ENCODE measurements at regions not wholly inside any gene's neighbourhood (a gene's known extent, or its start where the extent isn't known, plus 50 kb on each side); places are given as distances from the start of the nearest gene placed in this dataset.

- DNase-seq (ENCODE audit: low spot score, unreplicated experiment), result no peak
- no peaks in the 10 kb centered on the region for H3K27me3 Mint-ChIP-seq
- TF ChIP-seq CTCF (IDR thresholded peaks at IDR 0.05; ENCODE audit: unreplicated experiment), result no peak
- no peaks in the 10 kb centered on the region for H3K9me3 Mint-ChIP-seq (ENCODE audit: low read depth)
- no peak overlapping the region for H3K27ac Mint-ChIP-seq
- H3K4me3 Mint-ChIP-seq (ENCODE audit: low read depth), result no peak overlapping the region
- H3K36me3 Mint-ChIP-seq (ENCODE audit: insufficient read depth), result no peaks in the 10 kb centered on the region
- no peaks in the 10 kb centered on the region for H3K4me1 Mint-ChIP-seq (ENCODE audit: low read depth)
Observed at GRCh38 chr2:48851161-48851560, 95.6 kb upstream of the LHCGR start.

- H3K4me1 Mint-ChIP-seq (ENCODE audit: low read depth), result no peaks in the 10 kb centered on the region
- no peaks in the 10 kb centered on the region for H3K36me3 Mint-ChIP-seq (ENCODE audit: insufficient read depth)
- no peak overlapping the region for H3K27ac Mint-ChIP-seq
- no peak overlapping the region for H3K4me3 Mint-ChIP-seq (ENCODE audit: low read depth)
- no peak for TF ChIP-seq CTCF (IDR thresholded peaks at IDR 0.05; ENCODE audit: unreplicated experiment)
- DNase-seq (ENCODE audit: low spot score, unreplicated experiment), result no peak
- H3K27me3 Mint-ChIP-seq, result no peaks in the 10 kb centered on the region
- no peaks in the 10 kb centered on the region for H3K9me3 Mint-ChIP-seq (ENCODE audit: low read depth)
Observed at GRCh38 chr2:48849770-48850169, 94.2 kb upstream of the LHCGR start.

- H3K4me3 Mint-ChIP-seq (ENCODE audit: low read depth), result no peak overlapping the region
- H3K36me3 Mint-ChIP-seq (ENCODE audit: insufficient read depth), result no peaks in the 10 kb centered on the region
- H3K27me3 Mint-ChIP-seq, result no peaks in the 10 kb centered on the region
- DNase-seq (ENCODE audit: low spot score, unreplicated experiment), result no peak
- TF ChIP-seq CTCF (IDR thresholded peaks at IDR 0.05; ENCODE audit: unreplicated experiment), result no peak
- no peaks in the 10 kb centered on the region for H3K4me1 Mint-ChIP-seq (ENCODE audit: low read depth)
- H3K27ac Mint-ChIP-seq, result no peak overlapping the region
- no peaks in the 10 kb centered on the region for H3K9me3 Mint-ChIP-seq (ENCODE audit: low read depth)
Observed at GRCh38 chr2:48845684-48846083, 90.2 kb upstream of the LHCGR start.

GRCh38 chr2:48844417-48845155, 89.1 kb upstream of the LHCGR start:
- Mint-ChIP-seq H3K4me3 (ENCODE audit: low read depth) (no peak overlapping the region), H3K36me3 (ENCODE audit: insufficient read depth) (no peaks in the 10 kb centered on the region), H3K9me3 (ENCODE audit: low read depth) (no peaks in the 10 kb centered on the region), H3K27ac (no peak overlapping the region), H3K27me3 (no peaks in the 10 kb centered on the region), H3K4me1 (ENCODE audit: low read depth) (no peaks in the 10 kb centered on the region)
- no peak for TF ChIP-seq CTCF (IDR thresholded peaks at IDR 0.05; ENCODE audit: unreplicated experiment)
- DNase-seq (ENCODE audit: low spot score, unreplicated experiment), result no peak

- no peaks in the 10 kb centered on the region for H3K4me1 Mint-ChIP-seq (ENCODE audit: low read depth)
- peaks cover 4% of the 10 kb centered on the region for H3K9me3 Mint-ChIP-seq (ENCODE audit: low read depth)
- no peaks in the 10 kb centered on the region for H3K27me3 Mint-ChIP-seq
- TF ChIP-seq CTCF (IDR thresholded peaks at IDR 0.05; ENCODE audit: unreplicated experiment), result no peak
- no peak overlapping the region for H3K4me3 Mint-ChIP-seq (ENCODE audit: low read depth)
- DNase-seq (ENCODE audit: low spot score, unreplicated experiment), result no peak
- H3K27ac Mint-ChIP-seq, result no peak overlapping the region
- no peaks in the 10 kb centered on the region for H3K36me3 Mint-ChIP-seq (ENCODE audit: insufficient read depth)
Observed at GRCh38 chr2:48841126-48841525, 85.6 kb upstream of the LHCGR start.
